ENCODE measurements at regions not wholly inside any gene's neighbourhood (a gene's known extent, or its start where the extent isn't known, plus 50 kb on each side); places are given as distances from the start of the nearest gene placed in this dataset.

- Histone ChIP-seq H3K27ac (ENCODE audit: low read depth, low read length) (no peak overlapping the region), H3K4me1 (ENCODE audit: insufficient read depth, low read length) (no peaks in the 10 kb centered on the region), H3K9me3 (ENCODE audit: low read length) (no peaks in the 10 kb centered on the region), H3K36me3 (ENCODE audit: insufficient read depth, low read length) (no peaks in the 10 kb centered on the region), H3K27me3 (ENCODE audit: insufficient read depth, low read length, poor library complexity, severe bottlenecking) (no peaks in the 10 kb centered on the region), H3K4me3 (ENCODE audit: low read length) (no peak overlapping the region)
- no peak overlapping the region for H3K4me3 Mint-ChIP-seq
- H3K9me3 Mint-ChIP-seq, result no peaks in the 10 kb centered on the region
- peaks cover 0 to 3% of the 10 kb centered on the region in 2 donors for H3K27me3 Mint-ChIP-seq
- ChIA-PET POLR2A (no interaction called here), CTCF (no interaction called here)
- peaks cover 3 to 11% (median 8%) of the 10 kb centered on the region in 3 donors for H3K4me1 Mint-ChIP-seq
- no peaks in the 10 kb centered on the region for H3K36me3 Mint-ChIP-seq
- DNase-seq, result no peak
- no peak overlapping the region for H3K27ac Mint-ChIP-seq
Observed at GRCh38 chr18:73838107-73838506, 309.5 kb downstream of the FBXO15 start.

GRCh38 chr18:73835656-73836364 lies 311.8 kb downstream of the FBXO15 start:
- Mint-ChIP-seq H3K27ac (no peak overlapping the region), H3K36me3 (no peaks in the 10 kb centered on the region), H3K9me3 (peaks cover 0 to 2% (median 0%) of the 10 kb centered on the region in 5 donors), H3K4me1 (no peaks in the 10 kb centered on the region), H3K4me3 (no peak overlapping the region), H3K27me3 (peaks cover 0 to 1% of the 10 kb centered on the region in 2 donors)
- Histone ChIP-seq H3K9me3 (ENCODE audit: low read length) (no peaks in the 10 kb centered on the region), H3K36me3 (ENCODE audit: insufficient read depth, low read length) (no peaks in the 10 kb centered on the region), H3K27ac (ENCODE audit: low read depth, low read length) (no peak overlapping the region), H3K4me3 (ENCODE audit: low read length) (no peak overlapping the region), H3K4me1 (ENCODE audit: insufficient read depth, low read length) (no peaks in the 10 kb centered on the region), H3K27me3 (ENCODE audit: insufficient read depth, low read length, poor library complexity, severe bottlenecking) (no peaks in the 10 kb centered on the region)
- POLR2A ChIA-PET, result no interaction called here
- CTCF ChIA-PET, result no interaction called here
- DNase-seq, result no peak

- H3K27ac Mint-ChIP-seq, result no peak overlapping the region
- Histone ChIP-seq H3K36me3 (ENCODE audit: insufficient read depth, low read length) (no peaks in the 10 kb centered on the region), H3K4me3 (ENCODE audit: low read length) (no peak overlapping the region), H3K27ac (ENCODE audit: low read depth, low read length) (no peak overlapping the region), H3K9me3 (ENCODE audit: low read length) (no peaks in the 10 kb centered on the region), H3K4me1 (ENCODE audit: insufficient read depth, low read length) (no peaks in the 10 kb centered on the region), H3K27me3 (ENCODE audit: insufficient read depth, low read length, poor library complexity, severe bottlenecking) (no peaks in the 10 kb centered on the region)
- POLR2A ChIA-PET, result no interaction called here
- H3K4me3 Mint-ChIP-seq, result no peak overlapping the region
- CTCF ChIA-PET, result no interaction called here
- peaks cover 0 to 1% of the 10 kb centered on the region in 2 donors for H3K27me3 Mint-ChIP-seq
- H3K36me3 Mint-ChIP-seq, result no peaks in the 10 kb centered on the region
- DNase-seq, result no peak
- no peaks in the 10 kb centered on the region for H3K4me1 Mint-ChIP-seq
- H3K9me3 Mint-ChIP-seq, result peaks cover 0 to 2% (median 0%) of the 10 kb centered on the region in 5 donors
Observed at GRCh38 chr18:73835039-73835438, 312.6 kb downstream of the FBXO15 start.

- POLR2A ChIA-PET, result no interaction called here
- H3K27me3 Mint-ChIP-seq, result peaks cover 0 to 1% of the 10 kb centered on the region in 2 donors
- CTCF ChIA-PET, result no interaction called here
- no peaks in the 10 kb centered on the region for H3K4me1 Mint-ChIP-seq
- H3K4me1 ChIP-seq (ENCODE audit: insufficient read depth, low read length), result no peaks in the 10 kb centered on the region
- no peak for DNase-seq
- no peaks in the 10 kb centered on the region for H3K9me3 ChIP-seq (ENCODE audit: low read length)
- no peaks in the 10 kb centered on the region for H3K36me3 ChIP-seq (ENCODE audit: insufficient read depth, low read length)
- no peak overlapping the region for H3K27ac ChIP-seq (ENCODE audit: low read depth, low read length)
- H3K4me3 ChIP-seq (ENCODE audit: low read length), result no peak overlapping the region
- peaks cover 0 to 2% (median 0%) of the 10 kb centered on the region in 5 donors for H3K9me3 Mint-ChIP-seq
- H3K27me3 ChIP-seq (ENCODE audit: insufficient read depth, low read length, poor library complexity, severe bottlenecking), result no peaks in the 10 kb centered on the region
- no peak overlapping the region for H3K27ac Mint-ChIP-seq
- H3K4me3 Mint-ChIP-seq, result no peak overlapping the region
- no peaks in the 10 kb centered on the region for H3K36me3 Mint-ChIP-seq
Observed at GRCh38 chr18:73831688-73832087, 315.9 kb downstream of the FBXO15 start.

- peaks cover 0 to 2% (median 0%) of the 10 kb centered on the region in 5 donors for H3K9me3 Mint-ChIP-seq
- no peaks in the 10 kb centered on the region for H3K36me3 ChIP-seq (ENCODE audit: insufficient read depth, low read length)
- H3K27ac ChIP-seq (ENCODE audit: low read depth, low read length), result no peak overlapping the region
- no peak overlapping the region for H3K4me3 ChIP-seq (ENCODE audit: low read length)
- POLR2A ChIA-PET, result no interaction called here
- no peaks in the 10 kb centered on the region for H3K4me1 ChIP-seq (ENCODE audit: insufficient read depth, low read length)
- no peak overlapping the region for H3K4me3 Mint-ChIP-seq
- no peaks in the 10 kb centered on the region for H3K4me1 Mint-ChIP-seq
- CTCF ChIA-PET, result no interaction called here
- H3K27ac Mint-ChIP-seq, result no peak overlapping the region
- H3K9me3 ChIP-seq (ENCODE audit: low read length), result no peaks in the 10 kb centered on the region
- DNase-seq, result no peak
- H3K27me3 ChIP-seq (ENCODE audit: insufficient read depth, low read length, poor library complexity, severe bottlenecking), result no peaks in the 10 kb centered on the region
- H3K27me3 Mint-ChIP-seq, result peaks cover 0 to 1% of the 10 kb centered on the region in 2 donors
- no peaks in the 10 kb centered on the region for H3K36me3 Mint-ChIP-seq
Observed at GRCh38 chr18:73829146-73829545, 318.5 kb downstream of the FBXO15 start.

- Mint-ChIP-seq H3K4me3 (no peak overlapping the region), H3K36me3 (no peaks in the 10 kb centered on the region), H3K27ac (no peak overlapping the region), H3K9me3 (peaks cover 0 to 2% (median 0%) of the 10 kb centered on the region in 5 donors), H3K4me1 (no peaks in the 10 kb centered on the region), H3K27me3 (peaks cover 0 to 1% of the 10 kb centered on the region in 2 donors)
- Histone ChIP-seq H3K27me3 (ENCODE audit: insufficient read depth, low read length, poor library complexity, severe bottlenecking) (no peaks in the 10 kb centered on the region), H3K4me1 (ENCODE audit: insufficient read depth, low read length) (no peaks in the 10 kb centered on the region), H3K4me3 (ENCODE audit: low read length) (no peak overlapping the region), H3K9me3 (ENCODE audit: low read length) (no peaks in the 10 kb centered on the region), H3K36me3 (ENCODE audit: insufficient read depth, low read length) (no peaks in the 10 kb centered on the region), H3K27ac (ENCODE audit: low read depth, low read length) (no peak overlapping the region)
- ChIA-PET CTCF (interaction anchor here (0.9 kb wide), 1 partner anchor 12 kb away, joined by 4 read pairs; no protein-coding TSS in a partner anchor), POLR2A (no interaction called here)
- DNase-seq, result no peak
Observed at GRCh38 chr18:73827801-73828200, 319.8 kb downstream of the FBXO15 start.

GRCh38 chr18:73826098-73826497 lies 321.5 kb downstream of the FBXO15 start:
- H3K9me3 Mint-ChIP-seq, result peaks cover 0 to 4% (median 0%) of the 10 kb centered on the region in 5 donors
- Histone ChIP-seq H3K27me3 (ENCODE audit: insufficient read depth, low read length, poor library complexity, severe bottlenecking) (no peaks in the 10 kb centered on the region), H3K36me3 (ENCODE audit: insufficient read depth, low read length) (no peaks in the 10 kb centered on the region), H3K4me3 (ENCODE audit: low read length) (no peak overlapping the region), H3K4me1 (ENCODE audit: insufficient read depth, low read length) (no peaks in the 10 kb centered on the region), H3K9me3 (ENCODE audit: low read length) (no peaks in the 10 kb centered on the region), H3K27ac (ENCODE audit: low read depth, low read length) (no peak overlapping the region)
- DNase-seq, result no peak
- no peak overlapping the region for H3K27ac Mint-ChIP-seq
- ChIA-PET POLR2A (no interaction called here), CTCF (no interaction called here)
- H3K4me3 Mint-ChIP-seq, result no peak overlapping the region
- H3K36me3 Mint-ChIP-seq, result no peaks in the 10 kb centered on the region
- peaks cover 0 to 1% of the 10 kb centered on the region in 2 donors for H3K27me3 Mint-ChIP-seq
- no peaks in the 10 kb centered on the region for H3K4me1 Mint-ChIP-seq

GRCh38 chr18:73824671-73825070 lies 323.0 kb downstream of the FBXO15 start:
- H3K9me3 ChIP-seq (ENCODE audit: low read length), result no peaks in the 10 kb centered on the region
- H3K27me3 ChIP-seq (ENCODE audit: insufficient read depth, low read length, poor library complexity, severe bottlenecking), result no peaks in the 10 kb centered on the region
- CTCF ChIA-PET, result no interaction called here
- no peak overlapping the region for H3K4me3 Mint-ChIP-seq
- peaks cover 0 to 4% (median 0%) of the 10 kb centered on the region in 5 donors for H3K9me3 Mint-ChIP-seq
- H3K4me3 ChIP-seq (ENCODE audit: low read length), result no peak overlapping the region
- H3K36me3 ChIP-seq (ENCODE audit: insufficient read depth, low read length), result no peaks in the 10 kb centered on the region
- no peaks in the 10 kb centered on the region for H3K4me1 Mint-ChIP-seq
- no peak overlapping the region for H3K27ac ChIP-seq (ENCODE audit: low read depth, low read length)
- H3K36me3 Mint-ChIP-seq, result no peaks in the 10 kb centered on the region
- H3K27ac Mint-ChIP-seq, result no peak overlapping the region
- no peak for DNase-seq
- H3K27me3 Mint-ChIP-seq, result peaks cover 0 to 1% of the 10 kb centered on the region in 2 donors
- POLR2A ChIA-PET, result no interaction called here
- no peaks in the 10 kb centered on the region for H3K4me1 ChIP-seq (ENCODE audit: insufficient read depth, low read length)
